ENCODE measurements at regions not wholly inside any gene's neighbourhood (a gene's known extent, or its start where the extent isn't known, plus 50 kb on each side); places are given as distances from the start of the nearest gene placed in this dataset.

DNA sequence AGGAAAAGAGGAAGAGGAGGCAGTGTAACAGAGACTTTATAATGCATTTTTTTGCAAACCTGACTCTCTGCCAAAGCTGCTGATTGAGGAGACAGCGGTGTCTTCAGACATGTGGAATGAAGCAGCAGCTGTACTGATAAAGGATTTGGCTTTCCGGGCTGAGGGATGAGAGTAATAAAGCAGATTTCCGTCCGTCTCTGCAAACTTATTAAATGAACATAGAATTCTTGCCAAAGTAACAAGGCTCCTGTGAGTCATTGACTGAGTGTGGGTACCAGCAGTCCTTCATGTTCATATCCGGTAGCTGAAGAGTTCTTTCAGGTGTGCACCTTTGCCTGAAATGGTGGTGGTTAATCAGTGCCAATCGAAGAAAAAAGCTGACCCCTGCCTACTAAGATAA, 112.6 kb downstream of the LIG4 start:
- TF ChIP-seq EZH2 (IDR thresholded peaks at IDR 0.05; ENCODE audit: borderline replicate concordance, low read length): no peak
- TF ChIP-seq CTCF (conservative IDR thresholded peaks at IDR 0.05 in 1 of 2, IDR thresholded peaks at IDR 0.05 in 1 of 2; ENCODE audit: extremely low read depth in 1 of 2, insufficient read depth in 1 of 2, low read depth in 1 of 2, low read length in 2 of 2): no peak
